Esophagus muscularis mucosa (tissue), 3 donors: ENCODE measurements at regions not wholly inside any gene's neighbourhood (a gene's known extent, or its start where the extent isn't known, plus 50 kb on each side); places are given as distances from the start of the nearest gene placed in this dataset.

Experiments used
- POLR2A ChIP-seq: fragments of 450-650 bp; IDR thresholded peaks from one replicate; pipeline ENCODE4 v1.6.1; 2017; ENCODE audit warnings: antibody characterized with exemption, moderate library complexity, mild to moderate bottlenecking, low read depth
- TF ChIP-seq, protein P1 (sequence below), 3 experiments: fragments of 200-600 bp in 2 of 3; fragments of 450-650 bp in 1 of 3; sonication (generic) in 2 of 3; IDR thresholded peaks; one replicate each; pipeline ENCODE4 v1.5.1; 2017 to 2019; ENCODE audit warnings: antibody characterized with exemption in 3 of 3, mild to moderate bottlenecking in 2 of 3, moderate library complexity in 1 of 3

GRCh38 chr12:78321696-78322095 is 491.0 kb downstream of the NAV3 start:
- TF ChIP-seq, protein P1, sequence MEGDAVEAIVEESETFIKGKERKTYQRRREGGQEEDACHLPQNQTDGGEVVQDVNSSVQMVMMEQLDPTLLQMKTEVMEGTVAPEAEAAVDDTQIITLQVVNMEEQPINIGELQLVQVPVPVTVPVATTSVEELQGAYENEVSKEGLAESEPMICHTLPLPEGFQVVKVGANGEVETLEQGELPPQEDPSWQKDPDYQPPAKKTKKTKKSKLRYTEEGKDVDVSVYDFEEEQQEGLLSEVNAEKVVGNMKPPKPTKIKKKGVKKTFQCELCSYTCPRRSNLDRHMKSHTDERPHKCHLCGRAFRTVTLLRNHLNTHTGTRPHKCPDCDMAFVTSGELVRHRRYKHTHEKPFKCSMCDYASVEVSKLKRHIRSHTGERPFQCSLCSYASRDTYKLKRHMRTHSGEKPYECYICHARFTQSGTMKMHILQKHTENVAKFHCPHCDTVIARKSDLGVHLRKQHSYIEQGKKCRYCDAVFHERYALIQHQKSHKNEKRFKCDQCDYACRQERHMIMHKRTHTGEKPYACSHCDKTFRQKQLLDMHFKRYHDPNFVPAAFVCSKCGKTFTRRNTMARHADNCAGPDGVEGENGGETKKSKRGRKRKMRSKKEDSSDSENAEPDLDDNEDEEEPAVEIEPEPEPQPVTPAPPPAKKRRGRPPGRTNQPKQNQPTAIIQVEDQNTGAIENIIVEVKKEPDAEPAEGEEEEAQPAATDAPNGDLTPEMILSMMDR (IDR thresholded peaks at IDR 0.05) = no peak
- no peak for TF ChIP-seq POLR2A
